HS-27A (cell line): ENCODE measurements at regions not wholly inside any gene's neighbourhood (a gene's known extent, or its start where the extent isn't known, plus 50 kb on each side); places are given as distances from the start of the nearest gene placed in this dataset.
"Not testable (repeated sequence)": the region's sequence is repeated elsewhere in the genome, so short reads cannot be mapped to it uniquely, and the experiment has no call there.

Source experiments
- DNase-seq: peaks from one replicate; pipeline ENCODE4 v3.0.0-alpha.2; 2012; ENCODE audit warnings: low read depth, missing footprints

DNA sequence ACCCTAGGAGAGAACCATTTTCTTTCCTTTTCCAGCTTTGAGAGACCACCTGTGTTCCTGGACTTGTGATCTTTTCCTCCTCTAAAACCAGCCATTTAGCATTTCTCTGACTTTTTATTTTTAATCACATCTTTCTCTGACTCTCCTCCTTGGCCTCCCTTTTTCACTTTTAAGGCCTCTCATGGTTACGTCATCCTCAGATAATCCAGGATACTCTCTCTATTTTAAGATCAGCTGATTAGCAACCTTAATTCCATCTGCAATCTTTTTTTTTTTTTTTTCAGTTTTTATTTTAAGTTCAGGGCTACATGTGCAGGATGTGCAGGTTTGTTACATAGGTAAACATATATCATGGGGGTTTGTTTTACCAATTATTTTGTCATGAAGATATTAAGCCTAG, 54.0 kb downstream of the RFPL4B start:
- no peak for DNase-seq

DNA sequence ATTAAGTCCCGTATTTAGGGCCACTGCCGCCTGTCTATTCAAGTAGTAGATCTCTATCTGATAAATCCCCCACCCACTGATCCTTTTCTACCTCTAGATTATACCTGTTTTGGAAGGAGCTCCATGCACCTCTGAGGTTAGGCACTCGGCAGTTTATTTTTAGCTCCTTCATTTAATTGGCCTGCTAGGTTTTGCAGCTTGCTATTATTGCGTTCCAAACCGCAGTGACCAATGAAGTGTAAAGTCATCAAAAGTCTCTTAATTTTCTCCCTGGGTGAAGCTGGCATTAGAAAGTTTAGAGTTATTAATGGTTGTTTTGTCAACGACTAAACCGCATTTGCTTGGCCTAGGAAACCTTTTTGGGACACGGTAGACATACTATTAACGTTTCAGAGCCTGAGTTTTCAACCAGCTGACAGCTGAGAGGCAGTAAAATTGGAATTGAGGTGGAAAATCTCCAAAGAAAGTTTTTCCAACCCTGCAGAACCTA, 60.0 kb downstream of the RFPL4B start:
- DNase-seq: no peak

DNA sequence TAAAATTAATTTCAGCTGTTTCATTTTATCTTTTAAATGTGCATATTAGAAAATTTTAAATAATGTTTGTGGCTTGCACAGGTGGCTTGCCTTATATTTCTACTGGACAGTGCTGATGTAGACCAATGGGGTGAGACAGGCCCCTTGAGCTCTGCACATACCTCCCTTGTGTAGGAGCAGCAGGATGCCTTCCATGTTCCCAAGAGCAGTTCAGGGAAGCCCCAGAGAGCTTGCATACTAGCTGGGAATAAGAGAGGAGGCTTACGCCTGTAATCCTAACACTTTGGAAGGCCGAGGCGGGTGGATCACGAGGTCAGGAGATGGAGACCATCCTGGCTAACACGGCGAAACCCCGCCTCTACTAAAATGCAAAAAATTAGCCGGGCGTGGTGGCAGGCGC, 61.4 kb downstream of the RFPL4B start:
- no peak for DNase-seq

DNA sequence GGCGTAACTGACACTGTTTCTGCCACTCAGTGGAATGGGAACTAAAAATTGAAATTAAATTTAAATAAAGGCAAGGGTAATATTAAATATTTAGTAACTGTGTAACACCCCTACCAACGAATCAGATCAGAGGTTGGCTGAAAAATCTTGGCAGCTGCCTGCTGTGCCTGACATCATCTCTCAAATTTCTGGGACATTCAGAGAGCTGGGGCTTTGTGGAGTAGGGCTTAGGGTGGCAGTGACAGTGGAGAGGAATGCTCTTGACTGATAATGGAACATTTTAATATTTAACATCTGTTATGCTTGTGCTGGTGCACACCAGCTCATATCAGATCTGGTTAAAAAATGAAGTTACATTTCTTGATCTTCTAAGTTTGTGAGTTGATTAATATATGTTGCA, 62.2 kb downstream of the RFPL4B start:
- no peak for DNase-seq

DNA sequence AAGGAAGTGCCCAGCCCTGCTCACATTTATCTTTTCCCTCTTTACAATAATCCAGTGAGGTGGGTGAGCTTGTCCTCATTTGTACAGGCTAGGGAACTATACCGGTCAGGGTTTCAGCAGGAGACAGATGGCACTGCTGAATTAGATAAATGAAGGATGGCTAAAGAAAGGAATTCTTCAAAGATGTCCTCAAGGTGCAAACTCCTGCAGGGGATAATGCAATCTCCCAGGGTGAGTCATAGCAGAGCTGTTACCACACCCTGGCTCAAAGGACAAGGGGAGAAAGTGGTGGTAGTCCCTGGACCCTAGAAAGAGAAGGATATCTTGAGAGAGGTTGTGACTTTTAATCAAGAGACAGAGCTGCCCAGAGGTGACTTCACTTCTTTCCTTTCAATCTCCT, 66.7 kb downstream of the RFPL4B start:
- no peak for DNase-seq

DNA sequence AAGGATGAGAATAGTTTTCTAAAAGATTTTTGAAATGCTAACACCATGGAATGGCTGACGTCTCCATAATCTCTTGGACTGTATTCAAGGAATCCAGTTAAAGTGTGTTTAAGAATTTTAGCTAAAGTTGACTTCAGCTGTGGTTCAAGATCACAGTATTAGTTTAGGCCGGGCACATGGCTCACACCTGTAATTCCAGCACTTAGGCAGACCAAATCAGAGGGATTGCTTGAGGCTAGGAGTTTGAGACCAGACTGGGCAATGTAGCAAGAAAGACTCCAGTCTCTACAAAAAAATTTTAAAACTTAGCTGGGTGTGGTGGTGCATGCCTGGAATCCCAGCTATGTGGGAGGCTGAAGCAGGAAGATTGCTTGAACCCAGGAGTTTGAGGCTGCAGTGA, 68.2 kb downstream of the RFPL4B start:
- no peak for DNase-seq

DNA sequence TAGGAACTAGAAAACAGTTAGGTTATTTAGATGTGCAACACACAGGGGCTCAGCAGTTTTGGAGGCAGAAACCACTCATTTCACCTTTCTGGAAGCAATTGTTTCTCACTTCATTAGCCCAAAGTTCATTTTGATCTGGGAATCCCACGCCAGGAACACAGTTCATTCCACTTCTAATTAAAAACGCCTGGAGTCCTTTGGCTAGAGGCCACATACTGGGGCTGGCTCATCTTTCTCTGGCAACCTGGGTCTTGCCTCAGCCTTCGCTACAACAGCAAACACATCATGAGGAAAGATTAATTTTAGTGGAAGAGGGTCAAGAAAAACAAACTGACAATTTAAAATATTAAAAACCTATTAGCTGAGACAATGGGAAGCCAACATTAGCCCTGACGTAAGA, 69.7 kb downstream of the RFPL4B start:
- DNase-seq: no peak

DNA sequence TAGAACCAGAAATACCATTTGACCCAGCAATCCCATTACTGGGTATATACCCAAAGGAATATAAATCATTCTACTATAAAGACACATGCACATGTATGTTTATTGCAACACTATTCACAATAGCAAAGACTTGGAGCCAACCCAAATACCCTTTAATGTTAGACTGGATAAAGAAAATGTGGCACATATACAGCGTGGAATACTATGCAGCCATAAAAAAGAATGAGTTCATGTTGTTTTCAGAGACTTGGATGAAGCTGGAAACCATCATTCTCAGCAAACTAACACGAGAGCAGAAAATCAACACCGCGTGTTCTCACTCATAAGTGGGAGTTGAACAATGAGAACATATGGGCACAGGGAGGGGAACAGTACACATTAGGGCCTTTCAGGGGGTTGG, 79.9 kb downstream of the RFPL4B start:
- DNase-seq: not testable (repeated sequence)

DNA sequence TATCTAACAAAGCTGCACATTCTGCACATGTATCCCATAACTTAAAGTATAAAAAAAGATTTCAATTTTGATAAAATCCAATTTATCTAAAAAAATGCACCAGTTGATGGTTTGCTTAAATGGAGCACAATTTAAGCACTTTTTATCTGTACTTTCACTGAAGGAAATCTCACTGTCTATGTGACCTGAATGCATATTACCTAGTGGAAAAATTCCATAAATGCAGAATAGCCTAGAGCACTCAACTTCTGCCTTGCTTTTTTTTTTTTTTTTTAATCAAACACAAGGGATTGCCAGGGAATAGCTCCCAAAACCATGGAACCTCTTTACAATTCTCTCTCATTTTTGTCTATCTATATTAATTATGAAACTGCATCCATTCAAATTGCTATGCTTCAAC, 80.4 kb downstream of the RFPL4B start:
- no peak for DNase-seq

DNA sequence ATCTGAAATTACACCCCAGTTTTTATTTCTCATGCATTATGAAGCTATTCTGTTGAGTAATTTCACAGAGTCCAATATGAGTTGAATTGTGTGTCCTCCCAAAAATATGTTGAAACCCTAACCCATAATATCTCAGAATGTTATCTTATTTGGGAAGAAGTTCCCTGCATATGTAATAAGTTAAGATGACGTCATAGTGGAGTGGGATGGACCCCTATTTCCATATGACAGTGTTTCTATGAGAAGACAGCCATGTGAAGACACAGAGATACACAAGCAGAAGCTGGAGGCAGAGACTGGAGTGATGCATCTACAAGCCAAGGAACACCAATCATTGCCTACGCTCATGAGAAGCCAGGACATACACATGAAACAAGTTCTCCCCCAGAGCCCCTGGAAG, 81.3 kb downstream of the RFPL4B start:
- no peak for DNase-seq

DNA sequence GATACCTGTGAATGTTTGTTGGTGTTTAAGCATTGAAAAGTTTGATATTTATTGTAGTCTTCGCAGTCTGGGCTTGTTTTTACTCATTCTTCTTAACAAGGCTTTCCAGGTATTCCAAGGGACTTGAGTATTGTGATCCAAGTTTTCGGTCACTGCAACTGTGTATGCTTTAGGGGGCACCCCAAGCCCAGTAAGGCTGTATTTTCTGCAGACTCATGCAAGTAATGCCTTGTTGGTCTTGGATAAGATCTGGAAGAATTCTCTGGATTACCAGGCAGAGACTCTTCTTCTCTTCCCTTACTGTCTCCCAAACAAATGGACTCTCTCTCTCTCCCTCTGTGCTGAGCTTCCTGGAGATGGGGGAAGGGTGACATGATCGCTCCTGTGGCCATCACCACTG, 82.1 kb downstream of the RFPL4B start:
- DNase-seq: no peak

DNA sequence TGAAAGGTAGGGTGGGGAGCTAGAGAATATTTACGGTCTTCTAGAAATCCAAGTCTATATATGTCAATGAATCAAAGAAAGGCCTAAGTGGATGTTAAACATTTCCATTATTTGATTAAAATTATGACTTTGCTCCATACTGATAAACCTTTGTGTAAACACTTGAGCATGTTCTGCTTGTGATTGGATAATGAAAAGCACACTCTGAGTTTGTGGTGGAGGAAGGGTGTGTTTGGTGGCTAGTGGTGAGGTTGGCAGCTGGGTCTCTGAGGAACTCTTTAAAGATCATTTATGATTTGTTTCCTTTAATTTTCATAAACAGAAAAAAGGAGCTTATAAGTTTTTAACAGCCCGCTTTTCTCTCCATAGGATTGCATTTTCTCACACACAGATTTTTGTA, 84.7 kb downstream of the RFPL4B start:
- DNase-seq: no peak

DNA sequence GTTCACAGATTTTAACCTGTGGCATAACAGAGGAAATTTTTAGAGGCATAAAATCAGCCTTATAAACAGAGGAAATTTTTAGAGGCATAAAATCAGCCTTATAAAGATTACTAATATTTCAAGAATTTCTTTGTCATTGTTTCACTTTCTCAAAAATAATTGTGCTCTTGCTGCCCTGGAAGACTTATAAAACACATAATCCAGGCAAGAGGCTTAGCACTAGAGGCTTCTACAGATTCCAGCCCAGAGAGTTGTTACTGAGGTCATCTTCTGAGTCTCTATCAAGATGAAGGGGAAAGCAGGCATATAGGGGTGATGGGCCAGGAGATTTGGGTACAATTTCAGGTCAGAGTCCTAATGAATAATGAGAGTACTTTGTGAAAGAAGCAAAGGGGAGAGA, 85.7 kb downstream of the RFPL4B start:
- no peak for DNase-seq

DNA sequence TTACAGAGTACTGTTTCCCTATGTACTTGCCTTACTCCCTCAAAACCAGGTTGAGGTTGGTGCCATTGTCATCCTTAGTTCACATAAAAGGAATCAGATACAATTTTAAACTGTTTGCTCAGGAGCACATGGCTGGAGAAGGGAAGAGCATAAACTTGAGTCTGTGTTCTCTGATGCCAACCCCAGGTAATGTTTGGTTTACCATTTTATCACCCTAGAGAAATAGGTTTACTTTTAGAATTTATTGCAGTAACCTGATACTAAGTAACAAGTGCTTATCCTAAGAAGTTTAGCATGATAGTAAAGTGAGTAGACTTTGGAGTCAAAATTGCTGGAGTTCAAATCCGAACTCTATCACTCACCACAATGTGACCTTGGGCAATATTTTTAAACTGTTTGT, 86.3 kb downstream of the RFPL4B start:
- no peak for DNase-seq

DNA sequence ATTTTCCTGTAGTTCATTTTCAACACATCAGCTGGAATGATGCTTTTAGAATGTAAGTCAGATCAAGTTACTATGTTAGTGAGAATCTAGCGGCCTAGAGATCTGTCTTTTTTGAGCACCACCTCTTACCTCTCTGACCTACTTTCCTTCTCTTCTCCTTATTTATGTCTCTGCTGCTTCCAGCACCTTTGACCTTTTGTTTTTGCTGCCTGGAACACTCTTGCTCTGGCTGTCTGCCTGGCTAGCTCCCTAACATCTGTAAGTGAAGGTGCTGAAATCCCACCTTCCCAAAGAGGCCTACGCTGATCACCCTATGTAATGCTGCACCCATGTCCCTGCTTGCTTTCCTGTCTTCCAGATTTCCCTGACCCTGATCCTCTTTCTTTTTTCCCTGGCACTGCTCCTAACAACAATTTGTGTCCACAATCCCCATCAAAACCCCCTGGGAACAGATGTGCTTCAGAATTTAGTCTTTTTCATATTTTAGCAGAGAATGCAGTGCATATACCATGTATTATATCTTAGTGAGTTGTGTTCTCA, 87.8 kb downstream of the RFPL4B start:
- DNase-seq: no peak

DNA sequence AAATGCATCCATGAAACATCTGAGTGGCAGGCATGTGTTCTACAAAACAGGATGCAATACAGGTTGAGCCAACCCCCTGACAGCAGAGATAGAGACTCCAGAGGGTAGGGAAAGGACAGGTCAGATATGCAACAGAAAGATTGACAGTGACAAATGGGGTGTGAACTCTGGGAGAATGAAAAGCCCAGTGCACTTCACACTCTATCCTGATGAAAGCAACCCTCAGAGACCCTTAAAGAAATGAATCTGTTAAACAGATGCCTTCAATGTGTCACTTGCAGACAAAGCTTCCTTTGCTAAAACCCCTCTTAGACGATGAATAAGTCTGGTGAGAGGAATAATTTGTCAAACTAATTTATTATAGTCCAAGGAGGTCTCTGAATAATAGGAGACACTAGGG, 89.9 kb downstream of the RFPL4B start:
- DNase-seq: no peak

DNA sequence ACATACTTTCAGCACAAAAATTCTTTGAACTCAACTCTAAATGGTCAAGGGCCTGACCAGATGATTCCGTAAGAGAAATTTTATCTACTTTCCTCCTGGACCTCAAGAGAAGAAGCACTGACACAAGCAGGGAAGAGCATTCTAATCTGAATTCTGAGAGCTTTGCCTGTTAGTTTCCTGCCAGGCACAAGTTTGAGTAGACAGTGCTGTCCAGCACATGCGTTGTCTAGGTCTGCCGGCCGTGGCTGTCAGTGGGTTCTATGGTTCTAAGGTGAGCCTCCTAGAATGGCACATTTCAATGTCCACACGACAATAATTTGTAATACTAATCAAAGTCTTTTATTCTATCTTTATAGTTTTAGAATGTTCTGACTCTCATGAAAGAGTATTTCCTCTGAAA, 91.9 kb downstream of the RFPL4B start:
- DNase-seq: no peak

DNA sequence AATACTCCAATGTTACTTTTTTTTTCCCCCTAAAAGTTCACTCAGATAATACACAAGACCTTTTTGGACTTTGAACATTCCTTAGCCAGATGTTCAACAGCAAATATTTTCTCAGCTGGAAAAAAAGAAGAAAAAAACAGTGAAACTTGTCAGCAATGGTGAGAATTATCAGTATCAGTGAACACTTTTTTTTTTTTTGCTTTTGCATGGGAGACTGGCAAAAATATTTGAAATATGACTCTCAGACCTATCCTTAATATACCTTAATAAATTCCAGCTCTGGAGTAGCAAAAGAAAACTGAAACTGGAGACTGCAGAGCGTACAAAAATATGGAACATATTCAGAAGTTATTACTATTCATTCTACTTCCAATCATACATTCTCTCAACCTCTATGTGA, 92.3 kb downstream of the RFPL4B start:
- no peak for DNase-seq

DNA sequence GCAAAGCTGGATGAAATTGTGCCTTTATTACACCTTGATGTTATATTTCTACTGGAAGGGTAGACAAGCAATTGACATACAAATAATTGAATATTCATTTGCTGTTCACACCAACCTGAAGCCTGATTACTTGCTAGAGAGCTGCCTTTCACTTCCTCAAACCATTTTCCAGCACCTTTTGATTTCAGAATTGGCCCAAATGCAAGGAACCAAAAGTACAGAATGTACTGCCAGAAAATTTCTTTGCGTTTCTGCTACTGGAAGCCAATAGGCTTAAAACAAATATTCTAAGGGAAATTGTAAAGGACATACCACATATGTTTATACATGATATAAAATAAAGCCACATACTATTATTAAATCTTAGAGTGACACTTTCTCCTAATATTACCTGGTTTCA, 94.5 kb downstream of the RFPL4B start:
- no peak for DNase-seq

DNA sequence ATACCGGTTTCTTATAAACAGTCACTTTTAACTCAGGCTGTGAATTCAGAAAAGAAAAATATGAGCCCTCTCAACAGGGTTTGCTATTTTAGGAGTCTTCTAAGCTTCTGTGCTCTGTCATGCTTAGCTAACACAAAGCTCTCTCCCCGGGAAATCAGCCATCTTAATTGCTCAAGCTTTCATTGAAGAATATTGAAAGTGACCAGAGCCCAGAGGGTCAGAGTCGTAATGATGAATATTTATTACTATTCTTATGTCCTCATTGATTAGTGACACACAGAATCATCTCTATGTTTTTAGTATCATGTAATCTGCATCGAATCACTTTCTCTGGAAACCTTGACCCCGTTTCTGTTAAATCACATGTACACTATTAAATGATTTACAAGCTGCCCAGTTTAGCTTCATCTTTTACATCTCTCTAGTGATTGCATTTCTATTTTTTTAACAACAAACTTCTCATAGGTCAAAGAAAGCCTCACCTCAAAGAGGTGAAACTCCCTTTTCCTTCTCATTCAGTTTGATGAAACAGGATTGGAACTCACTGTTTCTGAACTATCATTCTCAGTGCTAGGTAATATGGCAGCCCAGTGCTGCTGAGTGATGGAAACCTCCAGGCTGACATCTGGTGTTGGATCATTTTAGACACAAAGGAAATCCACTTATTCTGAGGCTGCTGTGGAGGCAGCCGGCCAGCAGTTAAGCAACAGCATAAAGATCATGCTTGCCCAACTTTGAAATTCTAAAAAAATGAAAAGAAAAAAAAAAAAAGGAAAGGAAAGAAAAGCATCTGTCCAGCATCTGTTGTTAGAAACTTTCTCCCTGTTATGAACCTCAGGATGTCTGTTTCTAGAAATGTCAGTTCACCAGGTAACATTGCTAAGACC, 96.3 kb downstream of the RFPL4B start:
- no peak for DNase-seq

DNA sequence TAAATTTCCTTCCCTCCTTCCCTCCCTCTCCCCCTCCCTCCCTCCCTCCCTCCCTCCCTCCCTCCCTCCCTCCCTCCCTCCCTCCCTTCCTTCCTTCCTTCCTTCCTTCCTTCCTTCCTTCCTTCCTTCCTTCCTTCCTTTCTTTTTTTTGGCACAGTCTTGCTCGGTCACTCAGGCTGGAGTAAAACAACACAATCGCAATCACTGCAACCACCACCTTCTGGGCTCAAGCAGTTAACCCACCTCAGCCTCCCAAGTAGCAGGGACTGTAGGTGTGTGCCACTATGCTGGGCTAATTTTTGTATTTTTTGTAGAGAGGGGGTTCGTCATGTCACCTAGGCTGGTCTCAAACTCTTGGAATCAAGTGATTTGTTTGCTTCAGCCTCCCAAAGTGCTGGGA, 101.7 kb downstream of the RFPL4B start:
- DNase-seq: not testable (repeated sequence)

DNA sequence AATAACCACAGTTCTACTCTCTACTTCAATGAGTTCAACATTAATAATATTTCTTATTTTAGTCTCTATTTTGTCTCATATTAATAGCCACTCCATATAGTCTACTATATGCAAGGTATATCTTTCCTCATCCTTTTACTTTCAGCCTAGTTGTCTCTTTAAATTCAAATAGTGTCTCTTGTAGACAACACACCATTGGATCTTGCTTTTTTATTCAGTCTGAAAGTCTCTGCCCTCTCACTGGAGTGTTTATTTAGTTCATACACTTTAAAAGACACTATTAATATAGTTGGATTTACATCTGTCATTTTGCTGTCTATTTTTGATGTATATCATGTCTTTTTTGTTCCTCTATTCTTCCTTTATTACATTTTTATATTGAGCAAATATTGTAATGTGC, 103.5 kb downstream of the RFPL4B start:
- no peak for DNase-seq

DNA sequence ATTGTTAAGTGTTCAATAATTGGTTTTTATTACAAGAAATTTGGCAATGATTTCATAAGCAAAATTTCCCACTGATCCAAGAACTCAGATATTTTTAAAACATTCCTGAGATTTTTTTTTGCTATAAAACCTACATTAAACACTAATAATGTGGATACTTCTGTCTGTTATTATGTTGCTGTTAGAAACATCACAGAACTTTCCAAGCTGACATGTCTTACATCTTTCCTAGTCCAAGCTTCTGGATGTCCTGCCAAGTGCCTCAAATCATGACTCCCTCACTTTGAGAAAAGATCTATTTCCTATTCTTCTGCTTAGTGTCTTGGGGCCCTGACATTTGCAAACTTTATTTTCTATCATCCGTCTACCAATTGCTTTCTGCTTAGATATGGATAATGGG, 110.8 kb downstream of the RFPL4B start:
- no peak for DNase-seq

DNA sequence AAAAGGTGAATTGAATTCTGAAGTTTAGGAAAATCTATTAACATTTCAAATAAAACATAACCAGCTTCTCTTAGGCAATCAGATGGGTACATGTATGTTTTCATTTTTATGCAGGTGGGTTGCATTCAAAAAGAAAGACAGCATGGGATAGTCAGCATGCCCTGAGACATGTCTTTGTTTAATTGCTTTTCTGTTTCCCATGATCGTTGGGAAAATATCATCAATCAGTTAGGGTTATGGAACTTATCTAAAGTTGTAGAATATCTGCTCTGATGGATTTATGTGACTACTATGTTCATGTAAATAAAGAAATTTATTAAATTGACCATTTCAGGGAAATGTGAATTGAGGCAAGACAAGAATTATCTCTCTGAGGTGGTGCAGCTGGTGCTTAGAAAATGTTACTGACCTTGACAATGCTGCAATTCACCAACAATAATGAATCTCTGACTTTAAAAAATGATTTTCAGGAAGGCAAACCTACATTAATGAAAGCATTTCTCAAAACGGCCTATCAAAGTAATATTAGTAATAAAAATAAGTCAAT, 112.7 kb downstream of the RFPL4B start:
- DNase-seq: no peak
